Sigmoid colon (tissue), 4 donors: ENCODE measurements at regions not wholly inside any gene's neighbourhood (a gene's known extent, or its start where the extent isn't known, plus 50 kb on each side); places are given as distances from the start of the nearest gene placed in this dataset.

Experiments
- POLR2A ChIP-seq, 2 donors: fragments of 450-650 bp; IDR thresholded peaks; one replicate each; pipeline ENCODE4 v1.6.1; 2016; ENCODE audit warnings: antibody characterized with exemption in 2 of 2, mild to moderate bottlenecking in 2 of 2, moderate library complexity in 2 of 2
- POLR2AphosphoS5 ChIP-seq, 4 donors: sonication (generic); formaldehyde crosslinking; IDR thresholded peaks; one replicate each; pipeline ENCODE4 v1.6.1; 2017; ENCODE audit warnings: antibody characterized with exemption in 4 of 4
- TF ChIP-seq, protein P1 (sequence below), 4 experiments: fragments of 450-650 bp in 3 of 4; fragments of 200-600 bp in 1 of 4; IDR thresholded peaks; one replicate each; pipeline ENCODE4 v1.5.1; 2016 to 2019; ENCODE audit warnings: antibody characterized with exemption in 4 of 4, mild to moderate bottlenecking in 3 of 4, moderate library complexity in 2 of 4

- TF ChIP-seq POLR2AphosphoS5 (IDR thresholded peaks at IDR 0.05) (no peak), POLR2A (IDR thresholded peaks at IDR 0.05) (no peak)
- TF ChIP-seq, protein P1, sequence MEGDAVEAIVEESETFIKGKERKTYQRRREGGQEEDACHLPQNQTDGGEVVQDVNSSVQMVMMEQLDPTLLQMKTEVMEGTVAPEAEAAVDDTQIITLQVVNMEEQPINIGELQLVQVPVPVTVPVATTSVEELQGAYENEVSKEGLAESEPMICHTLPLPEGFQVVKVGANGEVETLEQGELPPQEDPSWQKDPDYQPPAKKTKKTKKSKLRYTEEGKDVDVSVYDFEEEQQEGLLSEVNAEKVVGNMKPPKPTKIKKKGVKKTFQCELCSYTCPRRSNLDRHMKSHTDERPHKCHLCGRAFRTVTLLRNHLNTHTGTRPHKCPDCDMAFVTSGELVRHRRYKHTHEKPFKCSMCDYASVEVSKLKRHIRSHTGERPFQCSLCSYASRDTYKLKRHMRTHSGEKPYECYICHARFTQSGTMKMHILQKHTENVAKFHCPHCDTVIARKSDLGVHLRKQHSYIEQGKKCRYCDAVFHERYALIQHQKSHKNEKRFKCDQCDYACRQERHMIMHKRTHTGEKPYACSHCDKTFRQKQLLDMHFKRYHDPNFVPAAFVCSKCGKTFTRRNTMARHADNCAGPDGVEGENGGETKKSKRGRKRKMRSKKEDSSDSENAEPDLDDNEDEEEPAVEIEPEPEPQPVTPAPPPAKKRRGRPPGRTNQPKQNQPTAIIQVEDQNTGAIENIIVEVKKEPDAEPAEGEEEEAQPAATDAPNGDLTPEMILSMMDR (IDR thresholded peaks at IDR 0.05), result no peak
These were observed 193.0 kb downstream of the TTC32 start for GRCh38 chr2:19708776-19709175.
